Transverse colon (tissue), 4 donors: ENCODE measurements at regions not wholly inside any gene's neighbourhood (a gene's known extent, or its start where the extent isn't known, plus 50 kb on each side); places are given as distances from the start of the nearest gene placed in this dataset.

Experiments
- DNase-seq: peaks from one replicate; pipeline ENCODE4 v3.0.0-alpha.2; 2019
- H3K27ac ChIP-seq, 4 donors: fragments of 200-600 bp; sonication (generic); 2 replicates each; pipeline ENCODE4 v1.5.1; 2016 to 2018; ENCODE audit warnings: inconsistent platforms in 4 of 4
- H3K27me3 ChIP-seq: fragments of 200-600 bp; sonication (generic); 2 replicates; pipeline ENCODE4 v1.5.1; 2017; ENCODE audit warnings: inconsistent platforms
- H3K36me3 ChIP-seq, 4 donors: fragments of 200-600 bp; sonication (generic); 2 replicates each; pipeline ENCODE4 v1.5.1; 2017 to 2019; ENCODE audit warnings: inconsistent platforms in 4 of 4
- H3K4me1 ChIP-seq, 4 donors: fragments of 200-600 bp; sonication (generic); 2 replicates each; pipeline ENCODE4 v1.5.1; 2017 to 2020; ENCODE audit warnings: inconsistent platforms in 4 of 4
- H3K4me3 ChIP-seq, 4 donors: fragments of 200-600 bp; sonication (generic); 1 replicate in 1 of 4; 2 replicates in 3 of 4; pipeline versions ENCODE4 v1.5.1 to v1.6.1; 2017 to 2019; ENCODE audit warnings: inconsistent platforms in 4 of 4
- H3K9me3 ChIP-seq, 2 donors: fragments of 200-600 bp; sonication (generic); 2 replicates each; pipeline ENCODE4 v1.5.1; 2017 to 2019; ENCODE audit warnings: inconsistent platforms in 2 of 2
- EP300 ChIP-seq: sonication (generic); formaldehyde crosslinking; IDR thresholded peaks from one replicate; pipeline ENCODE4 v1.6.1; 2017; ENCODE audit warnings: antibody characterized with exemption, low read depth
- POLR2A ChIP-seq: fragments of 450-650 bp; IDR thresholded peaks from one replicate; pipeline ENCODE4 v1.6.1; 2016; ENCODE audit warnings: antibody characterized with exemption, mild to moderate bottlenecking, moderate library complexity
- POLR2AphosphoS5 ChIP-seq, 3 donors: sonication (generic); formaldehyde crosslinking; IDR thresholded peaks; one replicate each; pipeline ENCODE4 v1.6.1; 2016; ENCODE audit warnings: antibody characterized with exemption in 3 of 3
- WGBS, 2 donors: methylation state at CpG; one replicate each; pipeline ENCODE4 v1.1.5; 2018; ENCODE audit warnings: low coverage in 1 of 2; 5-methylcytosine and 5-hydroxymethylcytosine counted together
- in situ Hi-C, 4 donors: fragments of 200-750 bp; cut with MboI; loops; one replicate each; pipeline versions ENCODE4 v1.15.0 to v1.15.1; 2017; ENCODE audit warnings: low sequenced_read_pairs in 3 of 4, low pct_ligation_motif_present in 1 of 4, low pct_unique_long_range_greater_than_20kb in 1 of 4
- intact Hi-C: fragments of 100-400 bp; cut with DNase I; formaldehyde crosslinking; loops from one replicate; pipeline ENCODE4 v1.15.1; 2023; ENCODE audit warnings: low total_unique reads
- TF ChIP-seq, protein P1 (sequence below), 5 experiments: fragments of 200-600 bp in 3 of 5; fragments of 450-650 bp in 2 of 5; sonication (generic) in 3 of 5; IDR thresholded peaks; 1 replicate in 2 of 5; 2 replicates in 3 of 5; pipeline ENCODE4 v1.5.1; 2016 to 2017; ENCODE audit warnings: antibody characterized with exemption in 5 of 5, inconsistent platforms in 3 of 5, mild to moderate bottlenecking in 2 of 5, moderate library complexity in 1 of 5

DNA sequence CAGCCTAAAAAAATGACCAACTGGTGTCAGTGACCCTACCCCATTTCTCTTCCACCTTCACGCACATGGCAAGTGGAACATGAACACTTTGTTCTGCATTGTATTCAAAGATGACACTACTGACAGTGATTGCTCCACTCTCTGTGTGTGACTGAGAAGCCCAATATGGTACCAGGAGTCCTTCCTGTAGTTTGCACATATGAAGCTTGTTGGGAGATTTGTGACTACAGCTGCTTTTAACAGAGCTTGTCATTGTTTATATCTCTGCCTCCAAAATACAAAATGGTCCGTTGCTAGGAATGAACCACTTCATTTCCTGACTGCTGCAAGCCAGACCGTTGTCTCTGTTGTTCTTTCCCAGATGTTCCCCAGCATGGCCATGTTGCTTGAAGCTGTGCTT lies 140.3 kb upstream of the TCF21 start:
- WGBS, 2 donors, result 51 to 52% methylated on average over 3 of the region's 3 CpGs
- intact Hi-C loops (no loop called here), in situ Hi-C loops (no loop called here)
- Histone ChIP-seq H3K4me1 (no peaks in the 10 kb centered on the region), H3K9me3 (no peaks in the 10 kb centered on the region), H3K27ac (no peak overlapping the region), H3K36me3 (no peaks in the 10 kb centered on the region), H3K27me3 (no peaks in the 10 kb centered on the region), H3K4me3 (no peak overlapping the region)
- no peak for DNase-seq
- TF ChIP-seq EP300 (no peak), POLR2A (no peak), POLR2AphosphoS5 (IDR thresholded peaks at IDR 0.05) (no peak)
- TF ChIP-seq, protein P1, sequence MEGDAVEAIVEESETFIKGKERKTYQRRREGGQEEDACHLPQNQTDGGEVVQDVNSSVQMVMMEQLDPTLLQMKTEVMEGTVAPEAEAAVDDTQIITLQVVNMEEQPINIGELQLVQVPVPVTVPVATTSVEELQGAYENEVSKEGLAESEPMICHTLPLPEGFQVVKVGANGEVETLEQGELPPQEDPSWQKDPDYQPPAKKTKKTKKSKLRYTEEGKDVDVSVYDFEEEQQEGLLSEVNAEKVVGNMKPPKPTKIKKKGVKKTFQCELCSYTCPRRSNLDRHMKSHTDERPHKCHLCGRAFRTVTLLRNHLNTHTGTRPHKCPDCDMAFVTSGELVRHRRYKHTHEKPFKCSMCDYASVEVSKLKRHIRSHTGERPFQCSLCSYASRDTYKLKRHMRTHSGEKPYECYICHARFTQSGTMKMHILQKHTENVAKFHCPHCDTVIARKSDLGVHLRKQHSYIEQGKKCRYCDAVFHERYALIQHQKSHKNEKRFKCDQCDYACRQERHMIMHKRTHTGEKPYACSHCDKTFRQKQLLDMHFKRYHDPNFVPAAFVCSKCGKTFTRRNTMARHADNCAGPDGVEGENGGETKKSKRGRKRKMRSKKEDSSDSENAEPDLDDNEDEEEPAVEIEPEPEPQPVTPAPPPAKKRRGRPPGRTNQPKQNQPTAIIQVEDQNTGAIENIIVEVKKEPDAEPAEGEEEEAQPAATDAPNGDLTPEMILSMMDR (IDR thresholded peaks at IDR 0.05), result no peak

DNA sequence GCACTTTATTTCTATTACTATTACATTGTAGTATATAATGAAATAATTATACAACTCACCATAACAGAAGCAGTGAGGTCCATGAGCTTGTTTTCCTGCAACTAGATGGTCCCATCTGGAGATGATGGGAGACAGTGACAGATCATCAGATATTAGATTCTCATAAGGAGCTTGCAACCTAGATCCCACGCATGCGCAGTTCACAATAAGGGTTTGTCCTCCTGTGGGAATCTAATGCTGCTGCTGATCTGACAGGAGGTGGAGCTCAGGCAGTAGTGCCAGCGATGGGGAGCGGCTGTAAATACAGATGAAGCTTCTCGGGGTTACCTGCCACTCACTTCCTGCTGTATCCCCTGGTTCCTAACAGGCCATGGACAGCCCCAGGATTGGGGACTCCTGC lies 139.5 kb upstream of the TCF21 start:
- H3K27ac ChIP-seq, result no peak overlapping the region
- no peaks in the 10 kb centered on the region for H3K9me3 ChIP-seq
- 90% methylated on average over 5 of the region's 5 CpGs; no CpG with 5 or more reads in 1 of the 2 donors for WGBS, 2 donors
- intact Hi-C loops, result no loop called here
- H3K4me1 ChIP-seq, result no peaks in the 10 kb centered on the region
- DNase-seq, result no peak
- H3K36me3 ChIP-seq, result no peaks in the 10 kb centered on the region
- no peak overlapping the region for H3K4me3 ChIP-seq
- H3K27me3 ChIP-seq, result no peaks in the 10 kb centered on the region
- no peak for TF ChIP-seq EP300
- in situ Hi-C loops, result no loop called here

DNA sequence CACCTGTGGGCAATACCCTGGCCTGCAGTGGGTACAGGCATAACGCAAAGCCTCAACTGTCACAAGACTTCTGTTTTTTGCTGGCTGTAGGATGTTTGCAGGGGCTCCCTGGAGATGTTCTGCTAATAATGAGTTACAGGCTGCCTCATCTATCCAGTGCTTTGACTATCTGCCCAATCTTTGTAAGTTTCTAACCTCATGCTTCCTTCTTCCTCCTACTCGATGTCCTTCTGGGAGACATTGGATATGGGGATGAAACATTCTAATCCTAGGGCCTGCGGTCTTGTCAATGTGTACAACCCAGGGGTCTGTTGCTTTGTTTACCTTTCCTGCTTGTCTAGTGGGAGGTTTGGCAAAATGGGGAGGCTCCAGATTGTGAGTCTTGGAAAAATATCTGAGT lies 136.8 kb upstream of the TCF21 start:
- Histone ChIP-seq H3K4me3 (no peak overlapping the region), H3K27ac (no peak overlapping the region), H3K4me1 (no peaks in the 10 kb centered on the region), H3K9me3 (no peaks in the 10 kb centered on the region), H3K36me3 (no peaks in the 10 kb centered on the region), H3K27me3 (no peaks in the 10 kb centered on the region)
- intact Hi-C loops, result no loop called here
- in situ Hi-C loops, result no loop called here
- TF ChIP-seq POLR2A (no peak), EP300 (no peak), POLR2AphosphoS5 (IDR thresholded peaks at IDR 0.05) (no peak)
- TF ChIP-seq, protein P1 (IDR thresholded peaks at IDR 0.05), result no peak
- 63% methylated on average over 3 of the region's 3 CpGs; no CpG with 5 or more reads in 1 of the 2 donors for WGBS, 2 donors
- DNase-seq, result no peak

DNA sequence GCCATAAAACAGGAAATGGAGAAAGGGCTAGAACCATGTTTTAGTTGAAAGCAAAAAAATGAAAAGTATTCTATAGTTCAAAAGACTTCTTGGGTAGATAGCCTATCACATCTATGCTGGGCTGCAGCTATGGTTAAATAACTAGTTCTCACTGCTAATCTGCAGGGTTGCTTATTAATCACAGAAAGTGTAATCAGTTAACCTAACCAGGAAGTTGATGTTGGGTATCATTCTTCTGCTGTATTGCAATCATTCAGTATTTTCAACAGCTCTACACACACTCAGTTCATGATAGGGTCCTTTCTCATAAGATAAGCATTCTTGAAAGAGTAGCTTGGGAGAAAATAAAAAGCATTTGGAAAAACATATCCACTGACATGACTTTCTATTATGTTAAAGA lies 135.2 kb upstream of the TCF21 start:
- intact Hi-C loops (no loop called here), in situ Hi-C loops (no loop called here)
- TF ChIP-seq, protein P1 (IDR thresholded peaks at IDR 0.05), result no peak
- TF ChIP-seq EP300 (no peak), POLR2AphosphoS5 (IDR thresholded peaks at IDR 0.05) (no peak), POLR2A (no peak)
- Histone ChIP-seq H3K27ac (peak overlapping the region in 1 of 4 donors; percentile 16), H3K27me3 (no peaks in the 10 kb centered on the region), H3K36me3 (no peaks in the 10 kb centered on the region), H3K4me1 (no peaks in the 10 kb centered on the region), H3K9me3 (no peaks in the 10 kb centered on the region), H3K4me3 (no peak overlapping the region)
- DNase-seq, result no peak

DNA sequence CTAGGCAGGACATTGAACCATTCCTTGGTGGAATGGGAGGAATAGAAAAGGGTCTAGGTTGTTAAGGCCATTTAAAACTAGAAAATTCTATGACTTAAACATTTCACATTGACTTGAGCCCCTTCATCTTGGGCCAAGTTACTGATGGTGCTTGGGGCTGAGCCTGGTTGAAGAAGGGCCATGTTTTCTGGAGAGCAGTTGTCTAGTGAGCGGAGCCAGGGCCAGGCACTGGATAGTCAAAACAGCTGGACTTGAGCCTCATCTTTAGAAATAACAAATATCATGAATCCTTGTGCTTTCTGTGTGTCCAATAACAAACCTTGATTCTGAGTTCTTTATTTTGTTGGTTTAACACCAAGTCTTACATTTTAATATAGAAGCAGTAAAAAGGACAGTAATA lies 134.6 kb upstream of the TCF21 start:
- H3K27ac ChIP-seq, result peak overlapping the region in 1 of 4 donors; percentile 16
- no peaks in the 10 kb centered on the region for H3K27me3 ChIP-seq
- WGBS, 2 donors, result 92% methylated on average over 1 of the region's 1 CpG; no CpG with 5 or more reads in 1 of the 2 donors
- in situ Hi-C loops, result no loop called here
- no peak for DNase-seq
- no peaks in the 10 kb centered on the region for H3K4me1 ChIP-seq
- intact Hi-C loops, result no loop called here
- TF ChIP-seq POLR2A (no peak), EP300 (no peak), POLR2AphosphoS5 (IDR thresholded peaks at IDR 0.05) (no peak)
- TF ChIP-seq, protein P1 (IDR thresholded peaks at IDR 0.05), result no peak
- no peaks in the 10 kb centered on the region for H3K36me3 ChIP-seq
- H3K4me3 ChIP-seq, result no peak overlapping the region
- no peaks in the 10 kb centered on the region for H3K9me3 ChIP-seq
